HCT116 (cell line): ENCODE measurements at regions not wholly inside any gene's neighbourhood (a gene's known extent, or its start where the extent isn't known, plus 50 kb on each side); places are given as distances from the start of the nearest gene placed in this dataset.

Experiments used
- CEBPB ChIP-seq: IDR thresholded peaks from 2 replicates; pipeline ENCODE4 v1.6.1; 2012; ENCODE audit warnings: low read depth
- CTCF ChIP-seq, 3 experiments: fragments of 200-600 bp in 1 of 3; sonication (generic) in 1 of 3; IDR thresholded peaks in 2 of 3; conservative IDR thresholded peaks in 1 of 3; 2 replicates each; pipeline ENCODE4 v1.5.1; 2012 to 2017; ENCODE audit warnings: low read depth in 2 of 3, low read length in 2 of 3, antibody characterized with exemption in 1 of 3, borderline replicate concordance in 1 of 3, control low read depth in 1 of 3, mild to moderate bottlenecking in 1 of 3, mixed read lengths in 1 of 3, mixed run types in 1 of 3, moderate library complexity in 1 of 3; ENCODE audit not compliant: insufficient read depth in 1 of 3
- EZH2 ChIP-seq: fragments of 200-600 bp; sonication (generic); IDR thresholded peaks from 2 replicates; pipeline ENCODE4 v1.6.1; 2017; ENCODE audit warnings: antibody characterized with exemption, mixed run types
- POLR2A ChIP-seq: IDR thresholded peaks from 2 replicates; pipeline ENCODE4 v1.7.0; 2011; ENCODE audit warnings: borderline replicate concordance; ENCODE audit not compliant: insufficient read depth, insufficient read length; ENCODE audit errors: extremely low read depth
- POLR2AphosphoS5 ChIP-seq: IDR thresholded peaks from 2 replicates; pipeline ENCODE4 v1.6.1; 2011; ENCODE audit warnings: mild to moderate bottlenecking, low read depth, low read length, moderate library complexity
- TCF7L2 ChIP-seq: IDR thresholded peaks from 2 replicates; pipeline ENCODE4 v1.7.0; 2011; ENCODE audit warnings: borderline replicate concordance, inconsistent platforms; ENCODE audit not compliant: insufficient read depth, insufficient read length; ENCODE audit errors: extremely low read depth
- YY1 ChIP-seq: IDR thresholded peaks from 2 replicates; pipeline ENCODE4 v1.6.1; 2011; ENCODE audit warnings: low read length, low read depth, moderate library complexity, mild to moderate bottlenecking; ENCODE audit not compliant: insufficient replicate concordance; ENCODE audit errors: extremely low read depth
- ZBTB33 ChIP-seq: IDR thresholded peaks from 2 replicates; pipeline ENCODE4 v1.6.1; 2011; ENCODE audit warnings: mild to moderate bottlenecking, low read length, moderate library complexity; ENCODE audit not compliant: insufficient replicate concordance; ENCODE audit errors: extremely low read depth
- TF ChIP-seq, protein P1 (sequence below): IDR thresholded peaks from 2 replicates; pipeline ENCODE4 v1.6.1; 2012
- TF ChIP-seq, protein P2 (sequence below): IDR thresholded peaks from 2 replicates; pipeline ENCODE4 v1.6.1; 2012; ENCODE audit warnings: low read depth

DNA sequence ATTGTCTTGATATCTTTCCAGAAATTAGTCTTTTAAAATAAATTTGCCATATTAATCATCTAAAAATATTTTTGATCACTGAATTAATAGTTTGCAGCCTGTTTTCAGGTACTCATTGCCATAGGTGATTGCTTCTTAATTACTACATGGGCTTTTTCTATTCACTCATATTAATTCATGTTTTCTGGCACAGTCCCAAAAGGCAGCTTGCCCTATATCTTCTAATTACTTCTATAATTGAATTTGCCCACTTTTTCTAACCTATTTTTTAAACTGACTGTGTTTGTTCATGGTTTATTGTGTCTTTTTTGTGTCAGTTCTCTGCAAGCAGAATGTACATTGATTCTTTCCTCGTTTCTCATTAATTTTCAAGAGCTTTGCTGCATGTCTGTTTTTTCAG, 85.7 kb upstream of the SOX2 start:
- TF ChIP-seq, protein P1, sequence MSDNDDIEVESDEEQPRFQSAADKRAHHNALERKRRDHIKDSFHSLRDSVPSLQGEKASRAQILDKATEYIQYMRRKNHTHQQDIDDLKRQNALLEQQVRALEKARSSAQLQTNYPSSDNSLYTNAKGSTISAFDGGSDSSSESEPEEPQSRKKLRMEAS = no peak
- TF ChIP-seq CTCF (IDR thresholded peaks at IDR 0.05 in 2 of 3, conservative IDR thresholded peaks at IDR 0.05 in 1 of 3; ENCODE audit: borderline replicate concordance in 1 of 3, insufficient read depth in 1 of 3, low read depth in 2 of 3, low read length in 2 of 3) = no peak
- TF ChIP-seq ZBTB33 = no peak
- no peak for TF ChIP-seq POLR2A
- TF ChIP-seq EZH2 = no peak
- TF ChIP-seq CEBPB = no peak
- TF ChIP-seq POLR2AphosphoS5 = no peak
- TF ChIP-seq, protein P2, sequence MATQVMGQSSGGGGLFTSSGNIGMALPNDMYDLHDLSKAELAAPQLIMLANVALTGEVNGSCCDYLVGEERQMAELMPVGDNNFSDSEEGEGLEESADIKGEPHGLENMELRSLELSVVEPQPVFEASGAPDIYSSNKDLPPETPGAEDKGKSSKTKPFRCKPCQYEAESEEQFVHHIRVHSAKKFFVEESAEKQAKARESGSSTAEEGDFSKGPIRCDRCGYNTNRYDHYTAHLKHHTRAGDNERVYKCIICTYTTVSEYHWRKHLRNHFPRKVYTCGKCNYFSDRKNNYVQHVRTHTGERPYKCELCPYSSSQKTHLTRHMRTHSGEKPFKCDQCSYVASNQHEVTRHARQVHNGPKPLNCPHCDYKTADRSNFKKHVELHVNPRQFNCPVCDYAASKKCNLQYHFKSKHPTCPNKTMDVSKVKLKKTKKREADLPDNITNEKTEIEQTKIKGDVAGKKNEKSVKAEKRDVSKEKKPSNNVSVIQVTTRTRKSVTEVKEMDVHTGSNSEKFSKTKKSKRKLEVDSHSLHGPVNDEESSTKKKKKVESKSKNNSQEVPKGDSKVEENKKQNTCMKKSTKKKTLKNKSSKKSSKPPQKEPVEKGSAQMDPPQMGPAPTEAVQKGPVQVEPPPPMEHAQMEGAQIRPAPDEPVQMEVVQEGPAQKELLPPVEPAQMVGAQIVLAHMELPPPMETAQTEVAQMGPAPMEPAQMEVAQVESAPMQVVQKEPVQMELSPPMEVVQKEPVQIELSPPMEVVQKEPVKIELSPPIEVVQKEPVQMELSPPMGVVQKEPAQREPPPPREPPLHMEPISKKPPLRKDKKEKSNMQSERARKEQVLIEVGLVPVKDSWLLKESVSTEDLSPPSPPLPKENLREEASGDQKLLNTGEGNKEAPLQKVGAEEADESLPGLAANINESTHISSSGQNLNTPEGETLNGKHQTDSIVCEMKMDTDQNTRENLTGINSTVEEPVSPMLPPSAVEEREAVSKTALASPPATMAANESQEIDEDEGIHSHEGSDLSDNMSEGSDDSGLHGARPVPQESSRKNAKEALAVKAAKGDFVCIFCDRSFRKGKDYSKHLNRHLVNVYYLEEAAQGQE = no peak
- no peak for TF ChIP-seq TCF7L2
- TF ChIP-seq YY1 = no peak
